ENCODE measurements at regions not wholly inside any gene's neighbourhood (a gene's known extent, or its start where the extent isn't known, plus 50 kb on each side); places are given as distances from the start of the nearest gene placed in this dataset.

GRCh38 chr1:217370757-217371156 lies 260.1 kb downstream of the GPATCH2 start:
- H3K4me1 Mint-ChIP-seq (ENCODE audit: low read depth, unreplicated experiment): no peaks in the 10 kb centered on the region
- no peak for FAIRE-seq
- Histone ChIP-seq H3K79me2 (ENCODE audit: insufficient read depth, low read length) (no peaks in the 10 kb centered on the region), H3K27me3 (ENCODE audit: insufficient read depth, low read length) (no peaks in the 10 kb centered on the region), H3K4me3 (ENCODE audit: insufficient read depth, low read depth, low read length) (no peak overlapping the region), H3K4me1 (ENCODE audit: insufficient read depth, low read length) (no peaks in the 10 kb centered on the region), H3K9ac (ENCODE audit: low read length) (no peak overlapping the region), H4K20me1 (ENCODE audit: insufficient read depth, low read length) (no peaks in the 10 kb centered on the region), H3K9me3 (ENCODE audit: insufficient read depth, low read depth, low read length) (peaks cover 4% of the 10 kb centered on the region), H3K27ac (ENCODE audit: low read depth, low read length) (no peak overlapping the region), H3K4me2 (ENCODE audit: low read length) (no peak overlapping the region), H3K36me3 (ENCODE audit: insufficient read depth, low read length) (no peaks in the 10 kb centered on the region), H2AFZ (ENCODE audit: low read depth, low read length) (no peak overlapping the region)
- H3K27ac Mint-ChIP-seq (ENCODE audit: unreplicated experiment): no peak overlapping the region
- no peaks in the 10 kb centered on the region for H3K9me3 Mint-ChIP-seq (ENCODE audit: unreplicated experiment)
- no peak for DNase-seq (ENCODE audit: low read depth)
- H3K27me3 Mint-ChIP-seq (ENCODE audit: low read depth, unreplicated experiment): peaks cover 3% of the 10 kb centered on the region
- TF ChIP-seq CTCF (IDR thresholded peaks at IDR 0.05; ENCODE audit: insufficient read depth, low read depth, low read length): no peak
- no peak for TF ChIP-seq EZH2 (IDR thresholded peaks at IDR 0.05; ENCODE audit: insufficient read depth, low read length)
- H3K36me3 Mint-ChIP-seq (ENCODE audit: low read depth, unreplicated experiment): no peaks in the 10 kb centered on the region
- H3K4me3 Mint-ChIP-seq (ENCODE audit: unreplicated experiment): no peak overlapping the region

GRCh38 chr1:217369996-217370551 lies 260.8 kb downstream of the GPATCH2 start:
- H3K4me3 ChIP-seq (ENCODE audit: insufficient read depth, low read depth, low read length): no peak overlapping the region
- FAIRE-seq (no peak), DNase-seq (ENCODE audit: low read depth) (no peak)
- H3K36me3 ChIP-seq (ENCODE audit: insufficient read depth, low read length): no peaks in the 10 kb centered on the region
- no peak overlapping the region for H2AFZ ChIP-seq (ENCODE audit: low read depth, low read length)
- Mint-ChIP-seq H3K4me1 (ENCODE audit: low read depth, unreplicated experiment) (no peaks in the 10 kb centered on the region), H3K36me3 (ENCODE audit: low read depth, unreplicated experiment) (no peaks in the 10 kb centered on the region), H3K27me3 (ENCODE audit: low read depth, unreplicated experiment) (peaks cover 3% of the 10 kb centered on the region), H3K4me3 (ENCODE audit: unreplicated experiment) (no peak overlapping the region), H3K27ac (ENCODE audit: unreplicated experiment) (no peak overlapping the region), H3K9me3 (ENCODE audit: unreplicated experiment) (no peaks in the 10 kb centered on the region)
- H3K27me3 ChIP-seq (ENCODE audit: insufficient read depth, low read length): no peaks in the 10 kb centered on the region
- peaks cover 4% of the 10 kb centered on the region for H3K9me3 ChIP-seq (ENCODE audit: insufficient read depth, low read depth, low read length)
- no peaks in the 10 kb centered on the region for H3K4me1 ChIP-seq (ENCODE audit: insufficient read depth, low read length)
- no peak overlapping the region for H3K4me2 ChIP-seq (ENCODE audit: low read length)
- H3K9ac ChIP-seq (ENCODE audit: low read length): no peak overlapping the region
- TF ChIP-seq EZH2 (IDR thresholded peaks at IDR 0.05; ENCODE audit: insufficient read depth, low read length) (no peak), CTCF (IDR thresholded peaks at IDR 0.05; ENCODE audit: insufficient read depth, low read depth, low read length) (no peak)
- H3K27ac ChIP-seq (ENCODE audit: low read depth, low read length): no peak overlapping the region
- H3K79me2 ChIP-seq (ENCODE audit: insufficient read depth, low read length): no peaks in the 10 kb centered on the region
- H4K20me1 ChIP-seq (ENCODE audit: insufficient read depth, low read length): no peaks in the 10 kb centered on the region

- Mint-ChIP-seq H3K9me3 (ENCODE audit: unreplicated experiment) (no peaks in the 10 kb centered on the region), H3K36me3 (ENCODE audit: low read depth, unreplicated experiment) (no peaks in the 10 kb centered on the region), H3K27ac (ENCODE audit: unreplicated experiment) (no peak overlapping the region), H3K4me3 (ENCODE audit: unreplicated experiment) (no peak overlapping the region), H3K27me3 (ENCODE audit: low read depth, unreplicated experiment) (no peaks in the 10 kb centered on the region), H3K4me1 (ENCODE audit: low read depth, unreplicated experiment) (no peaks in the 10 kb centered on the region)
- DNase-seq (ENCODE audit: low read depth) (no peak), FAIRE-seq (no peak)
- peak overlapping the region; percentile 14 for H2AFZ ChIP-seq (ENCODE audit: low read depth, low read length)
- H3K9me3 ChIP-seq (ENCODE audit: insufficient read depth, low read depth, low read length): peaks cover under 1% of the 10 kb centered on the region
- no peak overlapping the region for H3K4me3 ChIP-seq (ENCODE audit: insufficient read depth, low read depth, low read length)
- H3K79me2 ChIP-seq (ENCODE audit: insufficient read depth, low read length): no peaks in the 10 kb centered on the region
- no peaks in the 10 kb centered on the region for H4K20me1 ChIP-seq (ENCODE audit: insufficient read depth, low read length)
- H3K36me3 ChIP-seq (ENCODE audit: insufficient read depth, low read length): no peaks in the 10 kb centered on the region
- H3K4me1 ChIP-seq (ENCODE audit: insufficient read depth, low read length): no peaks in the 10 kb centered on the region
- no peak overlapping the region for H3K4me2 ChIP-seq (ENCODE audit: low read length)
- H3K27me3 ChIP-seq (ENCODE audit: insufficient read depth, low read length): no peaks in the 10 kb centered on the region
- H3K27ac ChIP-seq (ENCODE audit: low read depth, low read length): no peak overlapping the region
- TF ChIP-seq CTCF (IDR thresholded peaks at IDR 0.05; ENCODE audit: insufficient read depth, low read depth, low read length): no peak
- TF ChIP-seq EZH2 (IDR thresholded peaks at IDR 0.05; ENCODE audit: insufficient read depth, low read length): no peak
- no peak overlapping the region for H3K9ac ChIP-seq (ENCODE audit: low read length)
Observed at GRCh38 chr1:217369271-217369981, 261.5 kb downstream of the GPATCH2 start.
